VCaP (cell line): ENCODE measurements at regions not wholly inside any gene's neighbourhood (a gene's known extent, or its start where the extent isn't known, plus 50 kb on each side); places are given as distances from the start of the nearest gene placed in this dataset.

Experiments
- H3K27ac ChIP-seq: fragments of 450-650 bp; 2 replicates; pipeline ENCODE4 v1.5.1; 2017
- TF ChIP-seq, protein P1 (sequence below): fragments of 450-650 bp; conservative IDR thresholded peaks from 2 replicates; pipeline ENCODE4 v1.5.1; 2017; ENCODE audit warnings: mild to moderate bottlenecking, moderate library complexity

DNA sequence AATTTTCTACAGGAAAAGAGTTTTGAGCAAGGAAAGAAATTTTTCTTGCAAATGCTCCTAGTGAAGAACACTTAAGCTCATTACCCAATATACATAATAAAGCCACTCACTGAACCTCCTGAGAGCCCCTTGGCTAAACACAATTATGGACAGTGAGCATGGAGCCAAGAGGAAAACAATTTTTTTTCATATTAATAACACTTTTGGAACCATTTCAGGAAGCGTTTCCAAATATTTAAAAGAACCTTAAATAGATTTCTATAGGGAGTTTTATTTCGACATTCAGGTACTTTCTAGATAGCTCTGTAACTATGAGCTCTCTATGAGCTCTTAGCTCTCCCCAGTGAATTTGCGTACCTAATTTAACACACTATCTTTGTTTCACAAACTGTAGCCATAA, 581.1 kb downstream of the ZNF385D start:
- no peak overlapping the region for H3K27ac ChIP-seq
- TF ChIP-seq, protein P1, sequence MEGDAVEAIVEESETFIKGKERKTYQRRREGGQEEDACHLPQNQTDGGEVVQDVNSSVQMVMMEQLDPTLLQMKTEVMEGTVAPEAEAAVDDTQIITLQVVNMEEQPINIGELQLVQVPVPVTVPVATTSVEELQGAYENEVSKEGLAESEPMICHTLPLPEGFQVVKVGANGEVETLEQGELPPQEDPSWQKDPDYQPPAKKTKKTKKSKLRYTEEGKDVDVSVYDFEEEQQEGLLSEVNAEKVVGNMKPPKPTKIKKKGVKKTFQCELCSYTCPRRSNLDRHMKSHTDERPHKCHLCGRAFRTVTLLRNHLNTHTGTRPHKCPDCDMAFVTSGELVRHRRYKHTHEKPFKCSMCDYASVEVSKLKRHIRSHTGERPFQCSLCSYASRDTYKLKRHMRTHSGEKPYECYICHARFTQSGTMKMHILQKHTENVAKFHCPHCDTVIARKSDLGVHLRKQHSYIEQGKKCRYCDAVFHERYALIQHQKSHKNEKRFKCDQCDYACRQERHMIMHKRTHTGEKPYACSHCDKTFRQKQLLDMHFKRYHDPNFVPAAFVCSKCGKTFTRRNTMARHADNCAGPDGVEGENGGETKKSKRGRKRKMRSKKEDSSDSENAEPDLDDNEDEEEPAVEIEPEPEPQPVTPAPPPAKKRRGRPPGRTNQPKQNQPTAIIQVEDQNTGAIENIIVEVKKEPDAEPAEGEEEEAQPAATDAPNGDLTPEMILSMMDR = no peak

DNA sequence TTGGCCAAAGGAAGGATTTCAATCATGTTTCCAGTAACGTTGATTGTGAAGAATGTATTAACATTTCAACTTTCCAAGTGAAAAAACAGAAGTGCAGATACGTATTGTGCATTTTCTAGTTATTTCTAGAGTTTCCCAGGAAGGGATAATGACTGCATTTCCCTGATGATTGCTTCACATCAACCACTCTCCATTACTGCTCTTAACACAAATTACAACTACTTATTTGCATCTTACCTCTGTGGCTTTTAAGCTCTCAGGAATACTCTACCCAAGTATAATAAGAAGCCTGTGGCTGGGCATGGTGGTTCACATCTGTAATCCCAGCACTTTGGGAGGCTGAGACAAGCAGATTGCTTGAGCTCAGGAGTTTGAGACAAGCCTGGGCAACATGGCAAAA, 582.5 kb downstream of the ZNF385D start:
- TF ChIP-seq, protein P1 = no peak
- no peak overlapping the region for H3K27ac ChIP-seq

DNA sequence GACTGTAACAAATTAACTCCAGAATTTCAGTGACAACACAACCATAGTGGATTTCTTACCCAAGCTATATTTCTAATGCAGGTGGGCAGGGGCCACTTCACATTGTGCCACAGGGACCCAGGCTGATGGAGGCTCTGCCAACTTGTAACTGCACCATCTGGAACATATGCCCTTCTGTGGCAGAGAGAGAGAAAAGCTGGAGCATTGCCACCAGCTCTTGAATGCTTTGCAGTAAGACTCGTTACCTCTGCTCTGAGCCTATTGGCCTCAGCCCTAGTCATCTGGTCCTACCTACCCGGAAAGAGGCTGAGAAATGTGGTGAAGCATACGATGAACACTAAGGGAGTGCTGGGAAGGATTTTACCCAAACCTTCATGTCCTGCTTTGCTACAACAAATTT, 587.1 kb downstream of the ZNF385D start:
- H3K27ac ChIP-seq = no peak overlapping the region
- TF ChIP-seq, protein P1 = no peak

DNA sequence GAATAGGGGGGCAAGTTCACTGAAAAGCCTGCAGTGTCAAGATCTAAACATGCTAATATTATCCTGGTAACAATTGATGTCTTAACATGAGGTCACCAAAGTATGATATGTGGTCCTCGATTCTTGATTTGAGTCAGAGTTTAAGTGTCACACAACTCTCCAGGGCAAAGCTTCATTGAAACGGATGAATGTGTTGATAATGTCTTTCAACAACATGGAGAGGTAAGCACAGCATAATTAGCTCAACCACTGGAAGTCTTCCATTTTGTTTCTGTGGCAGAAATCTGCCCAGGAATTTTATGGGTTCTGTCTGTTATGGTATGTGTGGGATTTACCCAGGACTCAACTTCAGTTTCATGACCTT, 591.5 kb downstream of the ZNF385D start:
- H3K27ac ChIP-seq = no peak overlapping the region
- TF ChIP-seq, protein P1 = no peak

DNA sequence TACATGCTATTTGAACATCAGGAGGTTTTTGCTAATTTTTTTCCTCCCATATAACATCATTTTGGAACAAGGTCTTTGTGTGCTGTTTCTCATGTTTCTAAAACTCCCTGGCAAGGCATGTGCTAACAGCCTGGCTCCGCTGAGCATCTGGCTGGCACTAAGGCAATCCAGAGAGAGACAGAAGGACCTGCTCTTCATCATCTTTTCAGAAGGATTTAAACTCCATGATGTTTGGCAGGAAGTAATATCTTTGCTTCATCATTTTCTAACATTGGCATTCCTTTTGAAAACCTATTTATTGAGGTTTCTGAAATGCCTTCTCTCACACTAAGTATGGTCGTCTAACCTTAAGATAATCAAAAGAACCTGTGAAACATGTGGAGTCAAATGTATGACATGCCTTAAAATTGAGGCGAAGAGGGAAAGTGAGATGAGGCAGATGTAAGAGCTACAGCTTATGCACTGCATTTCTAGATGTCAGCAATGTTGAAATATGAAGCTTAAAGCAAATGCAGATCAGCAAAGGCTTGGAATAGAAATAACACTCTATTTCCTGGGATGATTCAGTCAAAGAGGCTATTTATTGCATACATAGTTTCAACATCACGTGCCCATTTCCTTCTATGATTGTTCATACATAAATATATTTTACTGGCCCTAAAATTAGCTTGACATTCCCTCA, 592.0 kb downstream of the ZNF385D start:
- TF ChIP-seq, protein P1 = no peak
- no peak overlapping the region for H3K27ac ChIP-seq

DNA sequence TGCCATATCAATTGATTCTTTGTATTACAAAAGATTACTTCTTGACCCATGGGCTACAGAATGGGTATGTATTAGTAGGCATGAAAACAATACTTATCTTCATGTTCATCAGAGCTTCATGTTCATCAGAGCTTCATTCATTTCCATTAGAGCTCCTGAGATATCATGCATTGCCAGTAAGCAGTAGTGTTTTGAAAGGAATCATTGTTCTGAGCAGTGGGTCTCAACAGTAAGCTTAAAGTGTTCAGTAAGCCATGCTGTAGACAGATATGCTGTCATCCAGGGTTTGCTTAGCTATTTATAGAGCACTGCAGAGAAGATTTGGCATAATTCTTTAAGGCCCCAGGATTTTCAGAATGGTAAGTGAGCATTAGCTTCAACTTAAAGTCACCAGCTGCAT, 596.1 kb downstream of the ZNF385D start:
- TF ChIP-seq, protein P1 = no peak
- no peak overlapping the region for H3K27ac ChIP-seq

DNA sequence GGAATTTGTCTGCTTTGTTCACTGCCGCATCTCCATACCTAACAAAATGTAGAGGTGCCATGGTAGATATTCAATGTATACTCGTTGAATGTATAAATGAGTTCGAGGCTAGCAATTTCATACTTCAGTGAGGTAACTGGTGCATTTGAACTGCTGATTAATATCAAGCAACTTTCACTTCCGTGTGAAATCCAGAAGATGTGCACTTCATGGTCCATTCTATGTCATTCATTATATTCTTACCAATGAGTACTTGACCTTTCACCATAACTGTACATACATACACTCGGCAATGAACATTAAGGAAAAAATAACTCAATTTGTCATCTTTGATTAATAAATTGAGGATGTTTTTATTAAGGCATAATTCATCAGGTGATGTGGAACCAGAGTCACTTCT, 598.5 kb downstream of the ZNF385D start:
- TF ChIP-seq, protein P1 = no peak
- H3K27ac ChIP-seq = no peak overlapping the region

DNA sequence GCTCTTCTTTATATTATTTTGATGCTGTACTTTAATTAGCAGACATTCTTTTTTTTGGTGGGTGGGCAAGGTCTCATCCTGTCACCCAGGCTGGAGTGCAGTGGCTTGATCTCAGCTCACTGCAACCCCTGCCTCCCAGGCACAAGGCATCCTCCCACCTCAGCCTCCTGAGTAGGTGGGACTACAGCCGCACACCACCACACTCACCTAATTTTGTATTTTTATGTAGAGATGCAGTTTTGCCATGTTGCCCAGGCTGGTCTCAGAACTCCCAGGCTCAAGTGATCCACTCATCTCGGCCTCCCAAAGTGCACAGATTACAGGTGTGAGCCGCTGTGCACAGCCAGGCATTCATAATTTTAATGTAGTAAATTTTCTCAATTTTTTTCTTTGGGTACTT, 608.1 kb downstream of the ZNF385D start:
- TF ChIP-seq, protein P1 = no peak
- no peak overlapping the region for H3K27ac ChIP-seq
